BE2C (cell line): ENCODE measurements at regions not wholly inside any gene's neighbourhood (a gene's known extent, or its start where the extent isn't known, plus 50 kb on each side); places are given as distances from the start of the nearest gene placed in this dataset.

ENCODE experiments used
- DNase-seq: peaks from one replicate; pipeline ENCODE4 v3.0.0-alpha.2; 2020
- H3K27me3 ChIP-seq: fragments of 250-450 bp; sonication (Bioruptor Pico); 2 replicates; pipeline ENCODE4 v1.5.1; 2020; ENCODE audit warnings: mild to moderate bottlenecking
- H3K36me3 ChIP-seq: fragments of 250-450 bp; sonication (Bioruptor Pico); 2 replicates; pipeline ENCODE4 v1.5.1; 2020; ENCODE audit warnings: mild to moderate bottlenecking
- H3K4me1 ChIP-seq: fragments of 250-450 bp; sonication (Bioruptor Pico); 2 replicates; pipeline ENCODE4 v1.5.1; 2020
- H3K4me3 ChIP-seq: 2 replicates; pipeline ENCODE4 v1.5.1; 2011; ENCODE audit warnings: low read depth, low read length
- H3K9me3 ChIP-seq: fragments of 250-450 bp; sonication (Bioruptor Pico); 2 replicates; pipeline ENCODE4 v1.5.1; 2020
- TF ChIP-seq, protein P1 (sequence below): IDR thresholded peaks from 2 replicates; pipeline ENCODE4 v1.5.1; 2012; ENCODE audit warnings: mild to moderate bottlenecking, low read depth, low read length

DNA sequence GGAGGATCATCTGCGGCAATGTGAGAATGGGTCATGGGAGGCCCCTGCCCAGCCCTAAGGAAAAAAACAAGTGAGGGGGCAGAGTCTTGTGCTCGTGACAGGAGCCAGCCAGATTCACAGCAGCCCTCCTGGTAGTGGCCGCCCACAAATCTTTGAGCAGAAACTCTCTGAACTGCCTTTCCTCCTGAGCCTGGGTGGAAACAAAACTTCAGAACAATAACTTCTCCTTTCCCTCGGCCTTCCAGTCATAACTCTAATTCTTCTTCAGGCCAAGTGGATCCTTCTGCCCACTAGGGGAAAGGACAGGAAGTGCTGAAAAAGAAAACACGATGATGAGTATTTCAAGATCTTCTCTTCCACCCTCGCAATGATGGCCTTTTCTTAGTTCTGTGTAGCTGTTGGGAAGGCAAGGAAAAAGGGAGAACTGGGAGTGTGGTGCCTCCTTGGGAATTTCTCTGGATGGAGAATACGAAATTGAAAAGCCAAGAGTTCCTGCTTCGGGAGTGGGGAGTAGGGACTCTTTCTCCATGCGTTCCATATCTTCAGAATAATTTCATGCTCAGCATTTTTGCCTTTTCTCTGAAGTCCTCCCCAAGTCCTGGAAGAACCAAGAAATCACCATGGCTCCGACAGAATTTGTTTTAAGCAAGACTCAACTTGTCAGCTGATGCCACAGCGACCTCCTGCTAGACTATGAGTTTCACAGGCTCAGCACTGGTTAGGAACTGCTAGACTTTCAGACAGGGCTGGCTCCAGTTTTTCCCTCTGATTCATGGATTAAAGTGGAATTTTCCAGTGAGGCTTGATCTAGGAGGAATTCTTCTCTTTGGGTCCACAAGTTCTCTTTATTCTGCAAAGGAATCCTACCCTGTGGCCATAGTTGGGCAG, 188.9 kb downstream of the CAND1 start:
- no peak overlapping the region for H3K4me3 ChIP-seq
- H3K9me3 ChIP-seq: no peaks in the 10 kb centered on the region
- TF ChIP-seq, protein P1, sequence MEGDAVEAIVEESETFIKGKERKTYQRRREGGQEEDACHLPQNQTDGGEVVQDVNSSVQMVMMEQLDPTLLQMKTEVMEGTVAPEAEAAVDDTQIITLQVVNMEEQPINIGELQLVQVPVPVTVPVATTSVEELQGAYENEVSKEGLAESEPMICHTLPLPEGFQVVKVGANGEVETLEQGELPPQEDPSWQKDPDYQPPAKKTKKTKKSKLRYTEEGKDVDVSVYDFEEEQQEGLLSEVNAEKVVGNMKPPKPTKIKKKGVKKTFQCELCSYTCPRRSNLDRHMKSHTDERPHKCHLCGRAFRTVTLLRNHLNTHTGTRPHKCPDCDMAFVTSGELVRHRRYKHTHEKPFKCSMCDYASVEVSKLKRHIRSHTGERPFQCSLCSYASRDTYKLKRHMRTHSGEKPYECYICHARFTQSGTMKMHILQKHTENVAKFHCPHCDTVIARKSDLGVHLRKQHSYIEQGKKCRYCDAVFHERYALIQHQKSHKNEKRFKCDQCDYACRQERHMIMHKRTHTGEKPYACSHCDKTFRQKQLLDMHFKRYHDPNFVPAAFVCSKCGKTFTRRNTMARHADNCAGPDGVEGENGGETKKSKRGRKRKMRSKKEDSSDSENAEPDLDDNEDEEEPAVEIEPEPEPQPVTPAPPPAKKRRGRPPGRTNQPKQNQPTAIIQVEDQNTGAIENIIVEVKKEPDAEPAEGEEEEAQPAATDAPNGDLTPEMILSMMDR: peak; percentile 32
- no peak for DNase-seq
- H3K36me3 ChIP-seq: no peaks in the 10 kb centered on the region
- no peaks in the 10 kb centered on the region for H3K27me3 ChIP-seq
- H3K4me1 ChIP-seq: no peaks in the 10 kb centered on the region

DNA sequence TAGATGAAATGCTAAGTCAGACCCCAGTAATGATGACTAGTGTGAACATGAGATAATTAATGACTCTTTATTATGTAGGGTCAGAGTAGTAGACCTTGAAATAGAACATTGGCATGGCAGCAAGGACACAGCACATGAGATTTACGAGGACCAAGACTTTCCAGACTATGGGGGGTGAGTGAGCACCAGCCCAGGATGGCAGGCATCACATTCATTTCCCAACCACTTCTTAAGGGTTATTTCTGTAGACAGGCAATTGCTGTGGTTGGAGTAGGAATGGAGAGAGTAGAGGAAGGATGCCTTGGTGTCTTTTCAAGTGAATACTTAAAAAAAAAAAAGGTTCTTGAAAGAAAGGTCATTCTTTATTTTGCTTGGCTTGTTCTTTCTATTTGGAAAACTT, 189.4 kb upstream of the DYRK2 start:
- TF ChIP-seq, protein P1: no peak
- no peak for DNase-seq
- Histone ChIP-seq H3K27me3 (no peaks in the 10 kb centered on the region), H3K4me3 (no peak overlapping the region), H3K4me1 (no peaks in the 10 kb centered on the region), H3K9me3 (no peaks in the 10 kb centered on the region), H3K36me3 (no peaks in the 10 kb centered on the region)

DNA sequence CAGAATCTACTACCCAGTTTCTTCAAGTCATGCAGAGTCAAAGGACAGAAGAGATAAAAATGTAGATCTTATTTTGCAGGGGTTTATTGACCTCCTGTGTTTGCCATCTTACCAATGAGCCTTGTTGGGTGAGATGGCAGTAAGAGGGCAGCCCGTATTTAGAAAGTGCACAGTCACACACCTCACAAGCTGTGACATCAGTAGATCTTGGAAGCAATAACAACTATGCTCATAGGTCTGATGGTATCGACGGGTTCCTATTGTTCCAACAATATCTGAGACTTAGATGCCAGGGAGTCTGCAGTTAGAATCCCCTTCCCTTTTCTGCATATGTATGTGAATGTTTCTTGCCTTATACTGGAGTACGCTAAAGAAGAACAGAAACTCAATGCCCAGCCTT, 189.0 kb upstream of the DYRK2 start:
- Histone ChIP-seq H3K9me3 (no peaks in the 10 kb centered on the region), H3K36me3 (no peaks in the 10 kb centered on the region), H3K27me3 (no peaks in the 10 kb centered on the region), H3K4me3 (no peak overlapping the region), H3K4me1 (no peaks in the 10 kb centered on the region)
- DNase-seq: no peak
- TF ChIP-seq, protein P1: no peak

DNA sequence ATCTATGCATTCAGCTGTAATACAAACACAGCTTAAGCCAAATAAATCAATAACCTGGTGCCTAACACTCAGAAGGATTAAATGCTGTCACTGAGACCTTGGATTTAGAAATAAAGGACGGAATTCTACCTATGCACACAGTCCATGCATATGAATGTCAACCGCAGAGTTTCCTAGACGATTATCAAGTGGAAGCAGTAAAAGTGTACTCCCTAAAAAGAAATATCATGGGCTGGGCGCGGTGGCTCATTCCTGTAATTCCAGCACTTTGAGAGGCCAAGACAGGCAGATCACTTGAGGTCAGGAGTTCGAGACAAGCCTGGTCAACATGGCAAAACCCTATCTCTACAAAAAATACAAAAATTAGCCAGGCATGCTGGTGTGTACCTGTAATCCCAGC, 188.2 kb upstream of the DYRK2 start:
- H3K4me3 ChIP-seq: no peak overlapping the region
- no peaks in the 10 kb centered on the region for H3K4me1 ChIP-seq
- no peaks in the 10 kb centered on the region for H3K27me3 ChIP-seq
- TF ChIP-seq, protein P1: no peak
- H3K9me3 ChIP-seq: no peaks in the 10 kb centered on the region
- no peak for DNase-seq
- no peaks in the 10 kb centered on the region for H3K36me3 ChIP-seq

DNA sequence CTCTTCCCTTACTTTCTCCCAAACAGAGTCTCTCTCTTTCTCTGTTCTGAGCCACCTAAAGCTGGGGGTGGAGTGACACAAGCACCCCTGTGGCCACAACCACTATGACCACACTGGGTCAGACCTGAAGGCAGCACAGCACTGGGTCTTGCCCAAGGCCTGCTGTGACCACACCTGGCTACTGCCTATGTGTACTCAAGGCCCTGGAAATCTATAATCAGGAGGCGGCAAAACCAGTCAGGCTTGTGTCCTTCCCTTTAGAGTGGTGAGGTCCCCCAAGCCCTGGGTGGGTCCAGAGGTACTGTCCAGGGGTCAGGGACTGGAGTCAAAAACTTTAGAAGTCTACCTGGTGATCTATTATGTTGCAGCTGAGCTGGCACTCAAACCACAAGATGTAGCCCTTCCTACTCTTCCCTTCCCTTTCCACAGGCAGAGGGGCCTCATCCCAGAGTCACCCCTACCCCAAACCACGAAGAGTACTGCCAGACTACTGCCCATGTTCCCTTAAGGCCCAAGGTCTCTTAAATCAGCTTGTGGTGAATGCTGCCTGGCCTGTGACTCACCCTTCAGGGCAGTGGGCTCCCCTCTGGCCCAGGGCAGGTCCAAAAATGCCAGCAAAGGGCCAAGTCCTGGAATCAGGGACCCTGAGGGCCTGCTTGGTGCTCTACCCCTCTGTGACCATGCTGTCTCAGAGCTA, 179.8 kb upstream of the DYRK2 start:
- no peak overlapping the region for H3K4me3 ChIP-seq

More for the DNA sequence above, 179.8 kb upstream of the DYRK2 start:
- TF ChIP-seq, protein P1: no peak
- H3K27me3 ChIP-seq: no peaks in the 10 kb centered on the region
- H3K4me1 ChIP-seq: no peaks in the 10 kb centered on the region
- no peak for DNase-seq
- H3K9me3 ChIP-seq: no peaks in the 10 kb centered on the region
- H3K36me3 ChIP-seq: no peaks in the 10 kb centered on the region
